SK-N-SH treated with all-trans-retinoic acid at 6 μM for 48 hours (cell line): ENCODE measurements at regions not wholly inside any gene's neighbourhood (a gene's known extent, or its start where the extent isn't known, plus 50 kb on each side); places are given as distances from the start of the nearest gene placed in this dataset.

Source experiments
- ARNTL ChIP-seq: fragments of 450-650 bp; formaldehyde crosslinking; IDR thresholded peaks from 2 replicates; pipeline ENCODE4 v1.5.0; 2020; ENCODE audit warnings: low read depth, mild to moderate bottlenecking, moderate library complexity, borderline replicate concordance
- CREB5 ChIP-seq: fragments of 250-450 bp; sonication (Bioruptor Pico); IDR thresholded peaks from 2 replicates; pipeline ENCODE4 v1.5.1; 2020; ENCODE audit warnings: low read depth, mild to moderate bottlenecking, moderate library complexity
- GLIS3 ChIP-seq: fragments of 250-450 bp; sonication (Bioruptor Pico); IDR thresholded peaks from 2 replicates; pipeline ENCODE4 v1.5.0; 2020; ENCODE audit warnings: mild to moderate bottlenecking, moderate library complexity
- ISL1 ChIP-seq: fragments of 250-450 bp; sonication (Bioruptor Pico); IDR thresholded peaks from 2 replicates; pipeline ENCODE4 v2.1.2; 2022; ENCODE audit warnings: mild to moderate bottlenecking, moderate library complexity
- OSR1 ChIP-seq: fragments of 250-450 bp; sonication (Bioruptor Pico); IDR thresholded peaks from 2 replicates; pipeline ENCODE4 v1.8.0; 2022; ENCODE audit warnings: moderate library complexity, mild to moderate bottlenecking, inconsistent platforms
- PATZ1 ChIP-seq: fragments of 250-450 bp; sonication (Bioruptor Pico); IDR thresholded peaks from 2 replicates; pipeline ENCODE4 v1.8.0; 2020; ENCODE audit warnings: mild to moderate bottlenecking, moderate library complexity, borderline replicate concordance
- RARB ChIP-seq: fragments of 250-450 bp; sonication (Bioruptor Pico); IDR thresholded peaks from 2 replicates; pipeline ENCODE4 v1.8.0; 2021; ENCODE audit warnings: mild to moderate bottlenecking, moderate library complexity
- TCF4 ChIP-seq: fragments of 250-450 bp; sonication (Bioruptor Pico); IDR thresholded peaks from 2 replicates; pipeline ENCODE4 v1.8.0; 2021; ENCODE audit warnings: mild to moderate bottlenecking, moderate library complexity, borderline replicate concordance
- TSHZ2 ChIP-seq: fragments of 250-450 bp; sonication (Bioruptor Pico); IDR thresholded peaks from 2 replicates; pipeline ENCODE4 v1.5.0; 2020; ENCODE audit warnings: mild to moderate bottlenecking, moderate library complexity
- ZFP3 ChIP-seq: fragments of 250-450 bp; sonication (Bioruptor Pico); IDR thresholded peaks from 2 replicates; pipeline ENCODE4 v1.5.0; 2020; ENCODE audit warnings: mild to moderate bottlenecking, moderate library complexity
- ZNF8 ChIP-seq: fragments of 450-650 bp; formaldehyde crosslinking; IDR thresholded peaks from 2 replicates; pipeline ENCODE4 v1.5.0; 2020; ENCODE audit warnings: mild to moderate bottlenecking, moderate library complexity
- TF ChIP-seq, protein P1 (sequence below): fragments of 250-450 bp; sonication (Bioruptor Pico); IDR thresholded peaks from 2 replicates; pipeline ENCODE4 v1.8.0; 2021; ENCODE audit warnings: low read depth, mild to moderate bottlenecking, moderate library complexity, borderline replicate concordance

DNA sequence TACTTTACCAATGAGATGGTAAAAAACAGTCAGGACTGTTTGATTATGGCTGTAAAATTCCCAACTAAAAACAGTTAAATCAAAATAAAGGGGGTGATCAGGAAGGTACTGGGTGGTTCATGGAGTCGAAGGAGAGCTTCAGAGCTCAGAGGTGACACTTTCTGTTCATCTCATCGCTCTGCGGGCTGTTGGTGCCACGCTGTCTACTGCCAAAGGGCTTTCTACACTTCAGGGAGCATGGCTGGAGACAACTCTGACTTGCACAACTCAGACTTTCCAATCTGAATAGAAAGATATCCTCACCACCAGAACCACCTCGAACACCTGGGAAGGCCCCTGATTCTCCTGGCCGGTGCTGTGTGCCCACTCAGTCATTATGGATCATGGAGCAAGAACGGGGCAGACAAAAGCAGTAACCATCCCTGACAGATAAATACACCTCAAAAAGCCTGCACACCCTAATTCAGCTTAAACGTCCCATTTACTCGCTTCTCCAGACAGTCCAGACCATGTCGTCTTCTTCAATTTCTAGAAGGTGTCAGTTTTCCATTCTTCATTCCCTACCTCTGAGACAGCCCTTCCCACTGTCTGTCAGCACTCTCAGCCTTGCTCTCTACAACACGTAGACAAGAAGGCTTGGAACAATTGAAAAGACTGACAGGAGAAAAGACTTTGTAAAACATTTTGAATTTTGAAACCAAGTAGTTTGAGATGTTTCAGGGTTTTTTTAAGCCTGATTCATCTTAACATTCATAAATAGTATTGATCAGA, 348.7 kb upstream of the NFE2L3 start:
- TF ChIP-seq ZNF8 (CRISPR knock-in tag) (no peak), GLIS3 (CRISPR knock-in tag) (no peak), ARNTL (CRISPR knock-in tag) (no peak), CREB5 (CRISPR knock-in tag) (no peak), TCF4 (no peak), PATZ1 (CRISPR knock-in tag) (no peak), ZFP3 (no peak), RARB (CRISPR knock-in tag) (no peak), TSHZ2 (CRISPR knock-in tag) (no peak), ISL1 (CRISPR knock-in tag) (no peak), OSR1 (CRISPR knock-in tag) (no peak)
- TF ChIP-seq, protein P1, sequence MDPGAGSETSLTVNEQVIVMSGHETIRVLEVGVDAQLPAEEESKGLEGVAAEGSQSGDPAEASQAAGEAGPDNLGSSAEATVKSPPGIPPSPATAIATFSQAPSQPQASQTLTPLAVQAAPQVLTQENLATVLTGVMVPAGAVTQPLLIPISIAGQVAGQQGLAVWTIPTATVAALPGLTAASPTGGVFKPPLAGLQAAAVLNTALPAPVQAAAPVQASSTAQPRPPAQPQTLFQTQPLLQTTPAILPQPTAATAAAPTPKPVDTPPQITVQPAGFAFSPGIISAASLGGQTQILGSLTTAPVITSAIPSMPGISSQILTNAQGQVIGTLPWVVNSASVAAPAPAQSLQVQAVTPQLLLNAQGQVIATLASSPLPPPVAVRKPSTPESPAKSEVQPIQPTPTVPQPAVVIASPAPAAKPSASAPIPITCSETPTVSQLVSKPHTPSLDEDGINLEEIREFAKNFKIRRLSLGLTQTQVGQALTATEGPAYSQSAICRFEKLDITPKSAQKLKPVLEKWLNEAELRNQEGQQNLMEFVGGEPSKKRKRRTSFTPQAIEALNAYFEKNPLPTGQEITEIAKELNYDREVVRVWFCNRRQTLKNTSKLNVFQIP (CRISPR knock-in tag), result no peak
